HepG2 (cell line): ENCODE measurements at regions not wholly inside any gene's neighbourhood (a gene's known extent, or its start where the extent isn't known, plus 50 kb on each side); places are given as distances from the start of the nearest gene placed in this dataset.

Experiments used
- ATAC-seq: fragments of 200-7000 bp; cut with Tn5 transposase; 3 replicates; pipeline ENCODE4 v1.9.1; 2020; ENCODE audit warnings: mild to moderate bottlenecking, moderate library complexity
- BruUV-seq: library from RNA; stranded (reverse); fragments of 400-500 nt; replicated peaks from 2 replicates; lab custom pipeline; 2021; lab: Mats Ljungman, UMichigan
- CTCF ChIA-PET: fragments of 300-600 bp; formaldehyde crosslinking; extraction: SDS; loops from one replicate; lab custom pipeline; 2021; ENCODE audit warnings: low total read pairs, inconsistent platforms, low intra/inter-chr PET ratio; lab: Yijun Ruan, JAX
- POLR2A ChIA-PET: fragments of 350-600 bp; sonication (Branson Sonifier 250); formaldehyde crosslinking; loops from one replicate; lab custom pipeline; 2020; ENCODE audit warnings: antibody characterized with exemption, inconsistent platforms; lab: Yijun Ruan, JAX
- DNase-seq: peaks from one replicate; pipeline ENCODE4 v3.0.0-alpha.2; 2015; ENCODE audit warnings: low spot score
- FAIRE-seq: peaks from 3 replicates; lab custom pipeline; 2011; peaks lifted over from hg19 to GRCh38; lab: Jason Lieb, UNC
- H2AFZ ChIP-seq: one replicate; pipeline ENCODE4 v1.6.1; 2011; ENCODE audit warnings: low read length, inconsistent platforms
- H3K27ac ChIP-seq: fragments of 300-600 bp; 3 replicates; pipeline ENCODE4 v1.8.0; 2011; ENCODE audit warnings: mixed run types, mild to moderate bottlenecking, mixed read lengths, low read length, inconsistent platforms; ENCODE audit not compliant: insufficient read depth; ENCODE audit errors: extremely low read length
- H3K27me3 ChIP-seq, 2 experiments: fragments of 200-600 bp in 1 of 2; 2 replicates in 1 of 2; 3 replicates in 1 of 2; pipeline versions ENCODE4 v1.6.0 to v1.8.0; 2011; ENCODE audit warnings: low read length in 2 of 2, mild to moderate bottlenecking in 2 of 2, moderate library complexity in 2 of 2, inconsistent platforms in 1 of 2; ENCODE audit not compliant: insufficient read depth in 2 of 2, control insufficient read depth in 1 of 2
- H3K36me3 ChIP-seq, 2 experiments: fragments of 200-600 bp in 1 of 2; replicated peaks in 1 of 2; 2 replicates in 1 of 2; 3 replicates in 1 of 2; pipeline versions ENCODE4 v1.5.1 to v1.8.0; 2011; ENCODE audit warnings: low read length in 2 of 2, inconsistent platforms in 1 of 2; ENCODE audit not compliant: insufficient read depth in 2 of 2, control insufficient read depth in 1 of 2
- H3K4me1 ChIP-seq: 2 replicates; pipeline ENCODE4 v1.5.1; 2012; ENCODE audit warnings: low read length, inconsistent platforms; ENCODE audit not compliant: insufficient read depth
- H3K4me2 ChIP-seq: 2 replicates; pipeline ENCODE4 v1.6.0; 2011; ENCODE audit warnings: low read depth, low read length, inconsistent platforms
- H3K4me3 ChIP-seq, 3 experiments: fragments of 200-600 bp in 1 of 3; sonication (generic), shearing (Covaris generic) in 1 of 3; replicated peaks in 1 of 3; 2 replicates each; pipeline ENCODE4 v1.5.1; 2011 to 2016; ENCODE audit warnings: low read length in 3 of 3, inconsistent platforms in 2 of 3, low read depth in 2 of 3, mild to moderate bottlenecking in 2 of 3, control low read depth in 1 of 3, mixed read lengths in 1 of 3; ENCODE audit not compliant: insufficient read depth in 1 of 3
- H3K79me2 ChIP-seq: one replicate; pipeline ENCODE4 v1.6.1; 2011; ENCODE audit warnings: low read length, inconsistent platforms; ENCODE audit not compliant: insufficient read depth
- H3K9ac ChIP-seq: 2 replicates; pipeline ENCODE4 v1.6.0; 2011; ENCODE audit warnings: mild to moderate bottlenecking, low read depth, low read length, inconsistent platforms; ENCODE audit not compliant: insufficient read depth
- H3K9me3 ChIP-seq: 2 replicates; pipeline ENCODE4 v1.5.1; 2012; ENCODE audit warnings: mild to moderate bottlenecking, low read length
- H4K20me1 ChIP-seq: 2 replicates; pipeline ENCODE4 v1.6.0; 2011; ENCODE audit warnings: inconsistent platforms, mild to moderate bottlenecking, low read length, moderate library complexity; ENCODE audit not compliant: insufficient read depth
- ATF1 ChIP-seq: IDR thresholded peaks from 2 replicates; pipeline ENCODE4 v1.6.1; 2016; ENCODE audit warnings: mild to moderate bottlenecking, control low read depth
- HNF4G ChIP-seq, 2 experiments: sonication (generic) in 1 of 2; formaldehyde crosslinking in 1 of 2; IDR thresholded peaks; 2 replicates each; pipeline versions ENCODE4 v1.4.0 to v1.6.1; 2011 to 2020; ENCODE audit warnings: borderline replicate concordance in 2 of 2, low read depth in 2 of 2, mild to moderate bottlenecking in 2 of 2, low read length in 1 of 2, missing genetic modification reagents in 1 of 2, moderate library complexity in 1 of 2
- SMYD3 ChIP-seq: sonication (generic); formaldehyde crosslinking; IDR thresholded peaks from 2 replicates; pipeline ENCODE4 v1.8.1; 2023; ENCODE audit warnings: mild to moderate bottlenecking, missing genetic modification reagents
- ZKSCAN1 ChIP-seq: fragments of 150-350 bp; IDR thresholded peaks from 2 replicates; pipeline ENCODE4 v1.6.1; 2014; ENCODE audit warnings: low read length
- ZNF276 ChIP-seq: sonication (generic); formaldehyde crosslinking; IDR thresholded peaks from 2 replicates; pipeline ENCODE4 v1.4.0; 2020; ENCODE audit warnings: mild to moderate bottlenecking, low read depth, missing genetic modification reagents
- ZNF33B ChIP-seq: sonication (generic); formaldehyde crosslinking; IDR thresholded peaks from 2 replicates; pipeline ENCODE4 v1.5.1; 2020; ENCODE audit warnings: mild to moderate bottlenecking, missing genetic modification reagents
- ZNF367 ChIP-seq: sonication (generic); formaldehyde crosslinking; IDR thresholded peaks from 2 replicates; pipeline ENCODE4 v1.4.0; 2020; ENCODE audit warnings: missing genetic modification reagents, borderline replicate concordance
- ZNF776 ChIP-seq: sonication (generic); formaldehyde crosslinking; IDR thresholded peaks from 2 replicates; pipeline ENCODE4 v1.4.0; 2020; ENCODE audit warnings: mild to moderate bottlenecking, missing genetic modification reagents
- WGBS: methylation state at CpG from one replicate; pipeline ENCODE4 v1.1.6; 2017; ENCODE audit warnings: low lambda C conversion rate; 5-methylcytosine and 5-hydroxymethylcytosine counted together
- in situ Hi-C: cut with HindIII; loops from 2 replicates; pipeline ENCODE4 v1.10.0; 2017; ENCODE audit warnings: low pct_unique_long_range_greater_than_20kb; ENCODE audit not compliant: extremely low pct_ligation_motif_present
- intact Hi-C: fragments of 100-400 bp; cut with micrococcal nuclease; formaldehyde crosslinking; loops from one replicate; pipeline ENCODE4 v1.10.0; 2022; ENCODE audit not compliant: unreplicated experiment

DNA sequence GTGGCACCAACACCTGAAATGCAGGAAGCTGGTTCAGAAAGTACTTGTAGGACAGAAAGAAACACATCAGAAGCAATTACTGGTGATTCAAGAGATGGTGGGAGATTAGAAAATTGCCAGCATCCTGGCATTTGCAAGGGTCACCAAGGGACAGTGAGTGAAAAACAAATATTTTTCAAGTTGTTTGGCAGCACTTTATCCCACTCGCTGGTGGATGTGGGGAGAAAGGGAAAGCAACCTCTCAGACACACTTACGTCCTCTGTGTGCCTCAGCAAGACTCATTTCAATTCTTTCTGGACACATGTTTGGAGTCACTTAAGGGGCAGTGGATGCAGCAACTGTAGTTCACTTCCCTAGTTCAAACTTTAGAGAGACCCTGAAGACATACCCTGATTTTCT is 440.4 kb upstream of the GHITM start:
- POLR2A ChIA-PET = no interaction called here
- Histone ChIP-seq H3K4me2 (no peak overlapping the region), H3K36me3 (no peaks in the 10 kb centered on the region), H4K20me1 (no peaks in the 10 kb centered on the region), H3K4me3 (no peak overlapping the region), H2AFZ (no peak overlapping the region), H3K79me2 (no peaks in the 10 kb centered on the region), H3K9me3 (peaks cover 54% of the 10 kb centered on the region), H3K27me3 (no peaks in the 10 kb centered on the region), H3K27ac (no peak overlapping the region), H3K9ac (no peak overlapping the region), H3K4me1 (no peaks in the 10 kb centered on the region)
- in situ Hi-C loops (no loop called here), intact Hi-C loops (no loop called here)
- no peak for TF ChIP-seq HNF4G (IDR thresholded peaks at IDR 0.05; ENCODE audit: borderline replicate concordance, low read depth, low read length)
- TF ChIP-seq HNF4G (CRISPR knock-in tag; IDR thresholded peaks at IDR 0.05; ENCODE audit: borderline replicate concordance, low read depth) = no peak
- no peak for TF ChIP-seq ZNF367 (CRISPR knock-in tag)
- TF ChIP-seq ATF1 = no peak
- FAIRE-seq = no peak
- DNase-seq = no peak
- no TSS peak for BruUV-seq
- 5% methylated on average over 2 of the region's 2 CpGs for WGBS
- no peak for ATAC-seq
- CTCF ChIA-PET = no interaction called here

DNA sequence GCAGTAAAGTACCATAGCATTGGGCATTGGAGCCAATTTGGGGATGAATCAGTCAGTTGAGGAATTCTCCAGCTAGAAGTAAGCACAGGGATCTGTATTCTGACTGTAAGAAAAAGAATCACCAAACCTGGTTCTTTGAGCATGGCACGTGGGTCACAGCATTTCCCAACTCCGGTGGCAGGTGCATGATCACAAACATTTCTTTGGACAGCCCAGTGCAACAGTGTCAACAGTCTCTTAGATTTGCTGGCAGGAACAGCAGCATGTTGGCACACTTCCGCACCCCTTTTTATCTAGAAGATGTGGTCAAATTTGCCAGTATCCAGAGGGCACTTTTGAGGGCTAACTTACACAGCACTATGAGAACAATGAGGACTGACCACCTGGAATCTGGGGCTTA is 437.5 kb upstream of the GHITM start:
- FAIRE-seq (no peak), DNase-seq (no peak), ATAC-seq (no peak)
- Histone ChIP-seq H2AFZ (no peak overlapping the region), H3K36me3 (no peaks in the 10 kb centered on the region), H3K79me2 (no peaks in the 10 kb centered on the region), H3K4me2 (no peak overlapping the region), H3K9ac (no peak overlapping the region), H4K20me1 (no peaks in the 10 kb centered on the region), H3K4me1 (no peaks in the 10 kb centered on the region), H3K27me3 (no peaks in the 10 kb centered on the region), H3K4me3 (no peak overlapping the region), H3K9me3 (peaks cover 57% of the 10 kb centered on the region), H3K27ac (no peak overlapping the region)
- no TSS peak for BruUV-seq
- ChIA-PET POLR2A (no interaction called here), CTCF (no interaction called here)
- intact Hi-C loops (no loop called here), in situ Hi-C loops (no loop called here)
- WGBS = 7% methylated on average over 3 of the region's 3 CpGs
- TF ChIP-seq ZNF776 (CRISPR knock-in tag) (no peak), ZKSCAN1 (no peak), SMYD3 (CRISPR knock-in tag) (no peak), ZNF276 (CRISPR knock-in tag) (no peak), ZNF33B (CRISPR knock-in tag) (no peak)
